ENCODE measurements at regions not wholly inside any gene's neighbourhood (a gene's known extent, or its start where the extent isn't known, plus 50 kb on each side); places are given as distances from the start of the nearest gene placed in this dataset.

DNA sequence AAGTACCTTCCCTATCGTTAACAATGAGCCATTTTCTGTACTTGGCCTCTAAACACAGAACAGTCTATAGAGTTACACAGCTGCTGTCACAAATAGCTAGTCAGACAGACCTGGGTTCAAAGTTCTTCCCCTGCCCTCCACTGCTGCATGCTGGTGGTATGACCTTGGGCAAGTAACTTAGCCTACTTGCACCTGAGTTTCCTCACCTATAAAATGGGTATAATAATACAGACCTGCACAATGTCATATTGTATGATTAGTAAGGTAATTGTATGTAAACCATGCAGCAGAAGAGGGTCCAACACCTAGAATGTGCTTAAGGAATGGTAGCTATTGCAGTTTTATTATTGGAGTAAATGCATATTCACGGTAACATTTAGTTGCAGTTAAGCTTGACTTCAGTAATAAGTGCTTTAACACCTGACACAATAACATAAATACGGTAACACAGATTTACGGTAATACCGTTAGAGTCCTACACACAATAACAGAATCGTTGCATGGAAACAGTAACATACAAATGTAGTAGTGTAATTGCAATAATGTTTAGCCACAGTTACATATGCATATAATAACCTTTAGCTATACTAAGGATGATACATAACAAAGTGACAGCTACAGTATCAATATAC, 193.3 kb upstream of the CSF3R start:
- DNase-seq (ENCODE audit: low spot score) = no peak

DNA sequence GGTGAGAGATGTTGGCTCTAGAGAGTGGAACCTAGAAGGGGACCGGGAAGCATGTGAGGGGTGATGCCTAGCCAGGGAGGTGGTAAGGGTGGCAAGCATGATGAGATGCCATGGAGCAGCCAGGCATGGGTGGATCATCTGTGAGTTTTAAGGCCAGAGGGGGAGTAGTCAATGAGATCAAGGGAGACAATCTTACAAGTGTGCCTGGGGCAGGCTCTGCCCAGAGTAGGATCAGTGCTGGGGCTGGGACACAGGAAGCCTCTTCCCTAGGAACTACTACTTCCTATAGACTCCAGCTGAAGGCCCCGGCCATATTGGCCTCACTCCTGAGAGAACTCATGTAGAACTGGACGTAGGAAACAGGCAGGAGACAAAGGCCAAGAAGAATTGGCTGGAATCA, 192.4 kb upstream of the CSF3R start:
- no peak for DNase-seq (ENCODE audit: low spot score)

DNA sequence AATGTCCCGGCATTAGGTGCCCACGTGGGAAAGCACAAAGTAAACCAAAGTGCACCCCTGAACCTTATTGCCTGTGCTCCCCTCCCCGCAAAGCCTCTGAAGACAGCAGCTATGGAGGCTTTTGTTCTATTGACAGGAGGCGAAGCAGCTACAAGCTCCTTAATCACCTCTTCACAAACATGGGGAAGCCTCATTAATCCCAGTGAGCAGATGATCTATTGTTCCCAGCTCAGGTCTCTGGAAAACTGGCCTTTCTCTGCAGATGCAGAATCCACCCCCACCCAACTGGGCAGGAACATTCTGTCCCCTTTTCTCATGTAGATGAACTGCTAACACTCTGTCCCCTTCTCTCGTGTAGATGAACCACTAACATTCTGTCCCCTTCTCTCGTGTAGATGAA, 190.5 kb upstream of the CSF3R start:
- no peak for DNase-seq (ENCODE audit: low spot score)

DNA sequence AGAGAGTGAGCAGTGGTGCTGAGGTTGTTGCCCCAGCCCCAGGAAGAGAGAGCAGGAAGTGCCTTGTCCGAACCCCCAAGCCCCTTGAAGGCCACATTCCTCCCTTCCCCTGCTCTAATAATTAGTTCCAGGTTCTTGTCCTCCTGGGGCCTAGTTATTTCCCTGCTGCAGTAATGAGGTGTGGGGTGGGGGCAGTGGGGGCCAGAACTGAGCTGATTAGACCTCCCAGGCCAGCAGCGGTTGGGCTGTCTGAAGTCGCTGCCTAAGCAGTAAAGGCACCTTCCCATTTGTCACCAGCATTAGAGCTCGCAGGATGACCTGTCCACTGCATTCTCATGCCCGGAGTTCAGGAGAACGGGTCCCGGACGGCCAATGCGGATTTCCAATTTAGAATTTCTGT, 186.5 kb upstream of the CSF3R start:
- no peak for DNase-seq (ENCODE audit: low spot score)

DNA sequence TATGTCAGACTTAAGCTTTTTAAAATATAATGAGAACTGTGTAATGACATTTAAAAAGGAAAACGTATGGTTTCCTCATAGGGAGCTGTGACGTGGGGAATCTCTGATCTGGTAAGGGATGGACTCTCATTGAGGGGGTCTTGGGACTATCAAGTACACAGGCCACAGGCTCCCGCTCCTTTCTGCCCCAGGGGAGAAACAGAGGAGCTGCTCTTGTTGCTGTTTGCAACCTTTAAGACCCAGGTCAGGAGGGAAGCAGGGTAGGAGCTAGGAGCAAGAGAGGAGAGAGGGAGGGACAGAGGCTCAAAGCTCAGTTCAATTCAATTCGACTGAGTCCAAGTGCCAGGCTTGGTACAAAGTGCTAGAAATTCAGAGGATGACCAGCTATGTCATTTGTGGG, 185.1 kb upstream of the CSF3R start:
- DNase-seq (ENCODE audit: low spot score) = no peak

DNA sequence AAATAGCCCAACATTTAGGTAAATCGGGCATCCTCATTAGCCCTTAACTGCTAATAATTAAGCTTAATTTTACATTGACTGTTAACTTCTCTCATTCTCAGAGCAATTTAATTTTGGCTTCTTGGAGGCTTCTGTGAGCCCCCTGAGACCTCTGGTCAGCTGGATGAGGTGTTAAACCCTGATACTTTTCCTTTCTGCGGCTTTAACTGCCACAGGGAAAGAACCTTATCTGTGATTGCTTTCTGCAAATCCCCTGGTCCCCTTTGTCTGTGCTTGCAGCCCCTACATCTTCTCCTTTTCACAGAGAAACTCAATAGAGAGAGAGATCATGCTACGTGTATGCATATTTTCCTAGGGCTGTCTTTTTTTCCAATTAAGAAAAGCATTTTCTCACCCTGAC, 184.5 kb upstream of the CSF3R start:
- no peak for DNase-seq (ENCODE audit: low spot score)

DNA sequence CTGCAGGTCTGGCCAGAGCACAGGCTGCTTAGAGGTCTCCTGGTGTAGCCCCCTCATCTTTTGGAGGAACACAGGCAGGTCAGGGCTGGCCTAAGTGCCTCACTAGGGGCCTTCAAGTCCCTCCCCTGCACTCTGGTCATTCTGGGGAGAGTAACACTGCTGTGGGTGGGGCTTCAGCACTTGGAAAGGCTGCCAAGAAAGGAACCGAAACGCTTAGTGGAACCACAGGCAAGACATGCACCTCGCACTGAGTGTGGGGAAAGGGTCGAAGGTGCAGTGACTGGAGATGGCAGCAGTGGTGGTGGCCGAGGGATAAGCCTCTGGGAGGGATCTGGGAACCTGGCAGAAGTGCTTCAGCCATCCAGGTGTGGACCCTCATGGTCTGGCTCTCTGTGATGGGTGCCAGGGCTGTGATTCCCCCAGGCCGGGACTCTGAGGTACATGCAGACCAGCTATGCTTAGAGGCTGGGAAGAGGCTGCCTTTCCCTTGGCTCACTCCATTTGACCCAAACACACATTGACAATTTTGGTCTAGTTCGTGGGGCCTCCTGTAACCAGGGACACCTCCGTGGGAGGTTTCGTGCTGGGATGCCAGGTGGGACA, 182.9 kb upstream of the CSF3R start:
- DNase-seq (ENCODE audit: low spot score) = no peak

DNA sequence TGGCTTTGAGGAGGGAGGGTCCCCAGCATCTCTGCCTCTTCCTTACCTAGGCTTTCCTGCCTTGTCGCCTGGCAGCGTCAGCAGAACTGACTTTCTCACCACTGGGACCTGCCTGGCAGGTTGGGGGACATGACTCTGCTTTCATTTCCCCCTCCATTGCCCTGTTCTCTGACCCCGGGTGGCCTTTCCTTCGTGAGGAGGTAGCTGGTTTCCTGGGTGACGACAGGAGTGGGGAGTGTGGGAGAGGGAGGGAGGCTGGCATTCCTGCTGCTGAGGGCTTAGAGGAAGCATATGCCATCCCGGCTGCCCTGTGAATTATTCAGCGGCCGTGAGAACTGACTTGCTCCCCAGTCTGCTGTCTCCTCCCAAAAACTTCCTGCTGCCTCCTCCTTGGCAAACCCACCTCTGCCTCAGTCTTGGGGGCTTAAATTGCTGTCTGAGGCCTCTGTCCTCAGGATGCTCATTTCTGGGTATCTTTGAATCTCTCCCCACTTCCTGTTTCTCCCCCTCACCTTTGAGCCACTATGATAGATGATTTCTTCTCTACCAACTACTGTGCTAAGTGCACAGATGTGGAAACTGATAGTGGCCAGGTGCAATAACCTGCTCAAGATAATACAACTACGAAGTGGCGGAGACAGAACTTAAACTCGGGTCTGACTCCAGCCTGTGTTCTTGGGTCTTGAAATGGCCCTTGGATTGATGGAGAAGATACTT, 182.0 kb upstream of the CSF3R start:
- no peak for DNase-seq (ENCODE audit: low spot score)

DNA sequence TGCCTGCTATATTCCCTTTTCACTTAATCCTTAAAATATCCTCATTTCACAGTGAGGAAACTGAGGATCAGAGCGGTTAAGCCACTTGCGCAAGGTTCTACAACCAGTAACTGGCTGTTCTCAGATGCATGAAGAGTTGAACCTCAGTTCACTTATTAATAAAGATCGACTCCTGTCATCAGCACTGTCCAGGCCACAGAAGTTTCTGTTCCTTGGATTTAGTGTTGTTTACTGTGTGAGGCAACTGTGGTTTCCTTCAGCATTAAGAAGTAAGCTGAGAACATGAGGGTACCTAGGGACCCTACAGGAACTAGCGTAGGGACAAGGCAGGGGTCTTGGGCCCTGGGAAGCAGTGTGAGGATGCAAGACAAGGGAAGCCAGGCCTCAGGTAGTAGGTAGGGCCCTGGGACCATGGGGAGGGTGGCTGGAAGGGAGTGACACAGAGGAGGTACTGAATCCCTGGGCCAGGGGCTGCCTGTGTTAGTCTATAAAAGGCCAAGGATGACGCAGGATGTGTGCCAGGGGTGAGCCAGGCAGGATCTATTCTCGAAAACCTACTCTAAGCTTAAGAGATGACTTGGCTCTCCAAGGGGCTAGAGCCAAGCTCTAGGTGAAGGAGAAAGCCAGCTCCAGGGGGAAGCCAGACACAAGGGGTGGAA, 181.2 kb upstream of the CSF3R start:
- no peak for DNase-seq (ENCODE audit: low spot score)

DNA sequence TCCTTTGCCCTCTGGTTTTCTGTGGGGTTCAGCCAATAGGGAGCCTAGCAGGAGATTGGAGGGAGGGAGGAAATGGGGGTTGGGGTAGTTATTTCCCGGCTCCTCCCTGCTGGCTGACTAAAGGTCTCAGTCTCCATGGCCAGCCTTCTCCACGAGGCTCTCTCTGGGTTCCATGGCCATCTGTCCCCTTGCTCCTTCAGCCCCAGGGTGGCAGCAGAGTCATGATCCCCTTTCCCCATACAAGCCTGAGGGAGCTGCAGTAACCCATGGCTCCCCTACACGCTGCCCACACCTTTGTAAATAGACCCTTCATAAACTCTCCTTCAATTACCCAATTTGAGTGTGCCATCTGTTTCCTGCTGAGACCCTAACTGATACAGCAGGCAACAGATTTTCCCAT, 176.1 kb upstream of the CSF3R start:
- DNase-seq (ENCODE audit: low spot score) = no peak

DNA sequence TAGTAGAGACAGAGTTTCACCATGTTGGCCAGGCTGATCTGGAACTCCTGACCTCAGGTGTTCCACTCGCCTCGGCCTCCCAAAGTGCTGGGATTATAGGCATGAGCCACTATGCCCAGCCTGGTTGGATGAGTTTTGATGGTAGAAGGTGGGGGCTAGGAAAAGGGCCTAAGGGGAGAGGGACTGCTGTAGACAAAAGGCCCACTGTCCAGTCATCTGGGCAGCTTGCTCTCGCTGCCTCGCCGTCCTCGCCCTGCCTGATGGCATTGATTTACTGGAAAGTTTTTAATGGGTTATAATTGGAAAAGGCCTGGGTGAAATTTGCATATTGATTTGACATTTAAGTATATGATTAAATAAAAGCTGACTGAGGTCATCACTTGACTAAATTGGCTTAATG, 175.1 kb upstream of the CSF3R start:
- DNase-seq (ENCODE audit: low spot score) = no peak

DNA sequence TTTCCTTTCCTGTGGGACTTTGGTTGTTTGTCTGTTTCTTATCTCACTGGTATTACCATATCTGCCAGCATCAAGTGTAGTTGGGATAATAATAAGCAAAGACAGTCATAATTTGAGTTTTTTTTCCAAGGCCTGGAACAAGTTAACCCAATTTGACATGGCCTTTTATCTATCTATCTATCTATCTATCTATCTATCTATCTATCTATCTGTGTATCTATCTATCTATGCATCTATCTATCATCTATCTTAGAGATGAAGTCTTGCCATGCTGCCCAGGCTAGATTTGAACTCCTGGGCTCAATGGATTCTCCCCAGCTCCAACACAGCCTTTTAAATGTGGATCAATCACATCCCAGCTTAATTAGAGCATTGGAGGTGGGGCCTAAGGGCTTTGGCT, 174.1 kb upstream of the CSF3R start:
- DNase-seq (ENCODE audit: low spot score) = no peak

DNA sequence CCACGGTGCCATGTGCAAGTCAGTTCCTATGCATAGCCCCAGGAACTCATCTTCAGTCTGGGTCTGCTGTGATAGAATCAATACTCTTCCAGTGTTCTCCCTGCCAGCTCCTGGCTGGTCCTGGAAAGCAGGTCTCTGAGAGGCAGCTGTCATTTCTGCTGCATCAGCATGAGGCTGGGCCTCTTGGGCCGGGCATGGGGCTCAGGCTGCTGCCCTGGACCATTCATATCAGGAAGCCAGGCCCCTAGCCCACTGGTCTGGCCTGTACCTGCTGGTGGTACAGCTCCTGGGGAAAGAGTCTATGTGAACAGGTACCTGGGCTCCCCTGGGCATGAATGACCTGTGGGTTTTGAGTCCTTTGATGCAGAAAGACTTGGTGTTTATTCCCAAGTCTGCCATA, 173.6 kb upstream of the CSF3R start:
- DNase-seq (ENCODE audit: low spot score) = no peak

DNA sequence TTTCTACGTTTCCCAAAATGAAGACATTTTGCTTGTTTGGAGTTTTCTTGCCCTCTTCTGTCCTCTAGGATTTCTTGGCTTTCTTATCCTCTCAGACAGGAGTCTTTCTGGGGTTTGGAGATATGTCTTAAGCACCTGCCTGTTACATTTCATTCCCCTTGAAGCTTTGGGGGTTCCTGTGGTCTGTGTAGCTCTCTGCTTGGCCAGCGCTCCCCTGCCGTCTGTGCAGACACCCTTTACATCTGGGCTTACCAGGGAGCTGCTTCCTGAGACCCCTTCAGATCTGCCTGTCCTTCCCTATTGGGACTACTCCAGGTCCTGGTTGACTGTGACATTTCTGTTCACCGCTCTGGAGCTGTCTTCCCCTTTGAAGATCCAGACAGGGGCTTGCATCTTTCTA, 171.9 kb upstream of the CSF3R start:
- DNase-seq (ENCODE audit: low spot score) = no peak

DNA sequence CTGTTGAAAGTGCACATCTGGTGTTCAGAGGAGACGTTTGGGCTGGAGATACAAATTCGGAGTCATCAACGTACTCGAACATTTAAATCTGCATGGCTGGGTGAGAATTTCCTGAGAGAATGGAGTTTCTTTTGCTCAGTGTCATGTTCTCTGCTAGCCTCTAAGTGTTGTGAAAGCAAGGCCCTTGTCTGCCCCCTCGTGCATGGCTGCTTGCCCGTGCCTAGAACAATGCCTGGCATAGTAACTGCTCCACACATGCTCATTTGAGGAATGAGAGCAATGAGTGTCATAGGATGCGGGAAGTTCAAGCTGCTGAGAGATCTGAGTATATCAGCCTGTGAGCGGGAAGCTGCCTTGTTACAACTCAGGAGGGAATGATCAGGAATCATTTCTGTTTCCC, 171.1 kb upstream of the CSF3R start:
- no peak for DNase-seq (ENCODE audit: low spot score)

DNA sequence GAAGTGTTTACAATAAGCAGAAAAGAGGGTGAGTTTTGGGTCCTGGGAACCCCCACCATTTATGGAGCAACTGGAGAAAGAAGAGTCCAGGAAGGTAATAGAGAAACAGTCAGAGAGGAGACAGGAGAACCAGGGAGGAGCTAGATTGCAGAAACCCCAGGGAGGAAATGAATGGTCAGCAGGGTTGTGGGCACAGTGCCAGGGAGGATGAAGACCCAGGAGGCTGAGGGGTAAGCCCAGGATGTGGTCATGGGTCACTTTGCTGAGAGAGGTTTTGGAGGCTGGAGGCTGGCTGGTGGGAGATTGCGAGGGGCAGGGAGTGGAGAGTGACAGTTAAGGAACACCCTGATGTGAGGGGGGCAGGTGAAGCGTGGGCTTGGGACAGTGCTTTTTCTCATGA, 169.9 kb upstream of the CSF3R start:
- DNase-seq (ENCODE audit: low spot score) = no peak

DNA sequence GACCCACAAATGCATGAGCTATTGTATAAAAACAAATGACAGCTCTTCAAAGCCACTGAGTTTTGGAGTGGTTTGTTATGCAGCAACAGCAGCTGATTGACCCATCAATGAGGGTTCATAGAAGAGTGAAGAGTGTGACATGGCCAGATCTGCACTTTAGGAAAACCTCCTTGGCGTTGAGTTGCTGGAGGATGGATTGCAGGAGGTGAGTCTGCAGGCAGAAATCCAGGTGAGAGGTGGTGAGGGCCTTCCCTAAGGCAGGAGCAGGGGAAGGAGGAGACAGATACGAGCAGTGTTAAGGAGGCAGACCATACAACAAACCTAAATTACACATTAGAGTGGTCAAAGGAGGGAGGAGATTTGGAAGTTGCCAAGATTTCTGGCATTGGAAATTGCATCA, 169.3 kb upstream of the CSF3R start:
- DNase-seq (ENCODE audit: low spot score) = no peak

DNA sequence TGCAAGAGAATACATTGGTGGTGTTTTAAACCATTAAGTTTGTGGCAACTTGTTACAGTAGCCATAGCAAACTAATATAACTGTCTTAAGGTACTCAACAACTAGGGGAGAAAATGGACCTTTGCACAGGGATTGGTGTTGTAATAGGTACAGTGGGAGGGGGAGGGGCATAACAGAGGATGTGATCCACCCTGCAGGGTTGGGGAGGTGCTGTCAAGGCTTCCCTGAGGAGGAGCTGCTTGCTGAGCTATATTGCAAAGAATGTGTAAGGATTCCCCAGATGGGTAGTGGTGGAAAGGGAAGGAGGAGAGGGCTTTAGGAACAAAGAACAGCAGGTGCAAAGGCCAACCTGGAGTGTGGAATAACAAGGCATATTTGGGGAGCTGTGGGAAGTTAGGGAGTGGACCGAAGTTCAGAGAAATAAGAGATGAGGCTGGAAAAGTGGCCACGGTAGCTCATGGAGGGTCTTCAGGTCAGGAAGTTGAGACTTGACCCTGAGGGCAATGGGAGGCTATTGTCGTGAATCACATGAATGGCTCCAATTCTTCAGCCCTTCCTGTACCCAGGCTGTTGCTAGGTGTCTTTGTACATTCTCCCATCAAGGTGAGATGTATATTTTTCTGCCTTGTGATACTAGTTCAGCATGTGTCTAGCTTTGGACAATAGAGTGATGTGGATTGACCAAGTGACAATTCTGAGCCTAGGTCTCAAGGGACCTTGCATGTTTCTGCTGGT, 168.6 kb upstream of the CSF3R start:
- DNase-seq (ENCODE audit: low spot score) = no peak

DNA sequence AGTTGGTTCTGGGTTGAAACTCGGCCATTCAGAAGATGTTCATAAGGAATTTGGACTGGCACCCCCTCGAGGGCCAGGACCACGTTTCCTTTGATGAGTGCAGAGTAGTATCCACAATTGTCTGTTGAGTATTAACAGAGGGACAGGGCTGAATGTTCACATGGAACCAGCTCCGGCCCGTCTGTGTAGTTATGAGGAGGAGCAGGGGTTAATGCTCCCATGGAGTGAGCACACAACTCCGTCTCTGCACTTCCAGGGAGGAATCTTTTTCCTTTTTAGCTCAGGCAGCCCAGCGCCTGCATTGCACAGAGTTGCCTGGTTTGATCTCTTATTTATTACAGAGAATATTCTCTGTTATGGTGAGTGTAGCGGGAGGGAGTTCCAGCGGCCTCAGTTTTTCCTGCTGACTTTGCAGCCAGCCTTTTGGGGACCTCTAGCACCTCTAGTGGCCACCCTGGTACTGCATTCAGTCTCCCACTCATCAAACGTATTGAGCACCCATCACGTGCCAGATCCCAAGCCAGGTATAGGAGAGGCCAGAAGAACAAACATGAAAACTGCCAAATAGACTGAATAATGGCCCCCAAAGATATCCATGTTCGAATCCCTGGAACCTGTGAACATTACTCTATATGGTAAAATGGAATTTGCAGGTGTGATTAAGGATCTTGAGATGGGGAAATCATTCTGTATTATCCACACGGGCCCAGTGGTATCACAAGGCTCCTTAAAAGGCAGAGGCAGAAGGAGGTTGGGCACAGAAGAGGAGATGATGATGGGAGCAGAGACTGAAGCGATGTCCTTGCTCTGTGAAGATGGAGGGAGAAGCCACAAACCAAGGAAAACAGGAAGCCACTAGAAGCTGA, 167.7 kb upstream of the CSF3R start:
- peak; percentile 42 for DNase-seq (ENCODE audit: low spot score)

DNA sequence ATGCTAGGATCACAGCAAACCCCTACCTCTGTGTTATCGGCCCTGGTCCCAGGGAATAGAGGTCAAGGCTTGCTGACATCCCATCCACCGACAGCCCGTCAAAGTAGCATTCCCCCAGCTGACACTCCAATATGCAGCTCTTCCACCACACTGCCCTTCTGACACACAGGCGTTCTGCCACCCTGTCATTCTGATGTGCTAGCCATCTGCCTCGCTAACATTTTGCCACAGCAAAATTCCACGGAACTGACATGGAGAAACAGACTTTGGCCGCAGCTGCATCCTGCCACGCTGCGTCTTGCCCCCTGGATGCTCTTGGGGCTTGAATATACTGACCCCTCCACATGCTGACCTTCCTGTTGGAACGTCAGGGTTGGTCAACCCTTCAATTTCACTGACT, 163.2 kb upstream of the CSF3R start:
- DNase-seq (ENCODE audit: low spot score) = no peak

DNA sequence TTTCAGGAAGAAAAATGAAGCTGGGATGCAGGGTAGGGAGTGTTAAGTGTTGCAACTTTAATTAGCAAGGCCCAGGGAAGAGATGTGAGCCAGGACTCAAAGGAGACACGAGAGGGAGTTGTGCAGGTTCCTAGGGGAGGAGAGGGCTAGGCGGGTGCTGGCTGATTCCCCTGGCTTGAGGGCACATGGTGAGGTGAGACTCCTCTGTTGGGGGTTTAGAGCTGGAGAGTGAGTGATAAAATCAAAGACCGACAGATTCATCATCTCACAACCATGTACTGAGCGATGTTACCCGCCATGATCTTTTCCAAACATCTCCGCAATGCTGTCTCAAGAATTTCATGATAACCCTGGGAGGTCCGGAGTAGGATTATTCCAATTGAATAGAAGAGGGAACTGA, 161.8 kb upstream of the CSF3R start:
- DNase-seq (ENCODE audit: low spot score) = no peak

Measured in hematopoietic multipotent progenitor cell treated with erythropoietin and hydrocortisone succinate and interleukin-3 and kit ligand, for 17 days (in vitro differentiated cells).